Trophoblast cell (in vitro differentiated cells and primary cell): ENCODE measurements at regions not wholly inside any gene's neighbourhood (a gene's known extent, or its start where the extent isn't known, plus 50 kb on each side); places are given as distances from the start of the nearest gene placed in this dataset.
"Not testable (repeated sequence)": the region's sequence is repeated elsewhere in the genome, so short reads cannot be mapped to it uniquely, and the experiment has no call there.

Experiments used
- DNase-seq, 2 donors: peaks; one replicate each; pipeline ENCODE4 v3.0.0-alpha.2; 2016
- H2AFZ ChIP-seq: 2 replicates; pipeline ENCODE4 v1.6.1; 2013; ENCODE audit warnings: low read length, moderate library complexity, mild to moderate bottlenecking; ENCODE audit not compliant: insufficient read depth, poor library complexity
- H2AK5ac ChIP-seq: 2 replicates; pipeline ENCODE4 v1.6.1; 2013; ENCODE audit warnings: mild to moderate bottlenecking, low read length
- H2BK120ac ChIP-seq: 2 replicates; pipeline ENCODE4 v1.6.1; 2013; ENCODE audit warnings: low read length, mild to moderate bottlenecking, moderate library complexity; ENCODE audit not compliant: insufficient read depth, poor library complexity
- H2BK12ac ChIP-seq: 2 replicates; pipeline ENCODE4 v1.6.1; 2013; ENCODE audit warnings: mild to moderate bottlenecking, low read length, moderate library complexity
- H2BK5ac ChIP-seq: 2 replicates; pipeline ENCODE4 v1.6.1; 2013; ENCODE audit warnings: low read length, low read depth, moderate library complexity, mild to moderate bottlenecking; ENCODE audit not compliant: poor library complexity
- H3K14ac ChIP-seq: 2 replicates; pipeline ENCODE4 v1.6.1; 2013; ENCODE audit warnings: mild to moderate bottlenecking, low read length
- H3K18ac ChIP-seq: 2 replicates; pipeline ENCODE4 v1.6.1; 2013; ENCODE audit warnings: mild to moderate bottlenecking, low read length
- H3K23ac ChIP-seq: 2 replicates; pipeline ENCODE4 v1.6.1; 2013; ENCODE audit warnings: low read length
- H3K27ac ChIP-seq: 2 replicates; pipeline ENCODE4 v1.5.1; 2013; ENCODE audit warnings: low read depth, mild to moderate bottlenecking, inconsistent platforms, low read length, moderate library complexity
- H3K27me3 ChIP-seq: 2 replicates; pipeline ENCODE4 v1.6.1; 2013; ENCODE audit warnings: inconsistent platforms, mild to moderate bottlenecking, low read length, moderate library complexity; ENCODE audit not compliant: insufficient read depth
- H3K36me3 ChIP-seq, 2 experiments: 1 replicate in 1 of 2; 2 replicates in 1 of 2; pipeline ENCODE4 v1.6.1; 2013; ENCODE audit warnings: low read length in 2 of 2, mild to moderate bottlenecking in 2 of 2, moderate library complexity in 1 of 2; ENCODE audit not compliant: insufficient read depth in 2 of 2, control insufficient read depth in 1 of 2
- H3K4ac ChIP-seq: 2 replicates; pipeline ENCODE4 v1.6.1; 2013; ENCODE audit warnings: low read depth, mild to moderate bottlenecking, low read length, moderate library complexity
- H3K4me1 ChIP-seq, 2 experiments: 1 replicate in 1 of 2; 2 replicates in 1 of 2; pipeline ENCODE4 v1.6.1; 2013; ENCODE audit warnings: low read length in 2 of 2, mild to moderate bottlenecking in 2 of 2, moderate library complexity in 1 of 2; ENCODE audit not compliant: insufficient read depth in 2 of 2, control insufficient read depth in 1 of 2
- H3K4me2 ChIP-seq: 2 replicates; pipeline ENCODE4 v1.6.1; 2013; ENCODE audit warnings: inconsistent platforms, mild to moderate bottlenecking, low read length, moderate library complexity
- H3K4me3 ChIP-seq: 2 replicates; pipeline ENCODE4 v1.5.1; 2013; ENCODE audit warnings: mild to moderate bottlenecking, low read depth, low read length, inconsistent platforms
- H3K79me1 ChIP-seq: one replicate; pipeline ENCODE4 v1.6.1; 2013; ENCODE audit warnings: low read length
- H3K79me2 ChIP-seq: 2 replicates; pipeline ENCODE4 v1.6.1; 2013; ENCODE audit warnings: low read length, mild to moderate bottlenecking; ENCODE audit not compliant: control insufficient read depth, insufficient read depth, poor library complexity
- H3K9ac ChIP-seq: 2 replicates; pipeline ENCODE4 v1.6.1; 2013; ENCODE audit warnings: mild to moderate bottlenecking, low read length
- H3K9me3 ChIP-seq: 2 replicates; pipeline ENCODE4 v1.6.1; 2013; ENCODE audit warnings: low read depth, mild to moderate bottlenecking, control low read depth, inconsistent platforms, low read length; ENCODE audit not compliant: insufficient read depth
- H4K12ac ChIP-seq: 2 replicates; pipeline ENCODE4 v1.6.1; 2013; ENCODE audit warnings: low read depth, mild to moderate bottlenecking, low read length, moderate library complexity
- H4K8ac ChIP-seq: 2 replicates; pipeline ENCODE4 v1.6.1; 2013; ENCODE audit warnings: low read depth, mild to moderate bottlenecking, low read length, moderate library complexity
- H4K91ac ChIP-seq: one replicate; pipeline ENCODE4 v1.6.1; 2013; ENCODE audit warnings: low read depth, mild to moderate bottlenecking, low read length, moderate library complexity
- WGBS: extraction: QIAGEN DNeasy Blood & Tissue Kit; methylation state at CpG from one replicate; pipeline ENCODE4 v1.1.7; 2013; ENCODE audit warnings: missing lambda C conversion rate; ENCODE audit not compliant: insufficient read length, insufficient coverage; ENCODE audit errors: extremely low coverage; 5-methylcytosine and 5-hydroxymethylcytosine counted together

- Histone ChIP-seq H3K27ac (peak overlapping the region; percentile 67), H3K79me2 (no peaks in the 10 kb centered on the region), H4K12ac (peak overlapping the region; percentile 32), H2AK5ac (peak overlapping the region; percentile 45), H4K8ac (peak overlapping the region; percentile 44), H4K91ac (peak overlapping the region; percentile 84), H2BK12ac (peak overlapping the region; percentile 85), H3K18ac (no peak overlapping the region), H2BK120ac (peak overlapping the region; percentile 93), H2AFZ (no peak overlapping the region), H3K4me3 (no peak overlapping the region), H2BK5ac (peak overlapping the region; percentile 87), H3K9ac (no peak overlapping the region), H3K79me1 (peaks cover 24% of the 10 kb centered on the region), H3K23ac (no peak overlapping the region), H3K4me2 (no peak overlapping the region), H3K36me3 (no peaks in the 10 kb centered on the region), H3K4me1 (peaks cover 9 to 21% of the 10 kb centered on the region in 2 experiments), H3K14ac (peak overlapping the region; percentile 54), H3K4ac (peak overlapping the region; percentile 64), H3K9me3 (no peaks in the 10 kb centered on the region), H3K27me3 (no peaks in the 10 kb centered on the region)
- WGBS, result no CpG with 5 or more reads among the region's 4 CpGs
- DNase-seq, result peak; percentile 8 to 10
These were observed 594.9 kb downstream of the REEP3 start for GRCh38 chr10:64115908-64116643.

GRCh38 chr10:64116707-64117106 is 595.5 kb downstream of the REEP3 start:
- no peak overlapping the region for H3K27ac ChIP-seq
- H2BK12ac ChIP-seq, result peak overlapping the region; percentile 50
- no peaks in the 10 kb centered on the region for H3K27me3 ChIP-seq
- H3K23ac ChIP-seq, result no peak overlapping the region
- H3K14ac ChIP-seq, result no peak overlapping the region
- no peak overlapping the region for H2BK120ac ChIP-seq
- no peaks in the 10 kb centered on the region for H3K9me3 ChIP-seq
- no peak overlapping the region for H3K4me3 ChIP-seq
- H2AFZ ChIP-seq, result no peak overlapping the region
- no peak overlapping the region for H3K4me2 ChIP-seq
- H2BK5ac ChIP-seq, result no peak overlapping the region
- no peak overlapping the region for H3K18ac ChIP-seq
- no peak overlapping the region for H4K12ac ChIP-seq
- DNase-seq, result peak; percentile 42 to 66
- H4K91ac ChIP-seq, result peak overlapping the region; percentile 78
- no peak overlapping the region for H3K9ac ChIP-seq
- peak overlapping the region; percentile 66 for H4K8ac ChIP-seq
- no peaks in the 10 kb centered on the region for H3K79me2 ChIP-seq
- H2AK5ac ChIP-seq, result no peak overlapping the region
- no CpG with 5 or more reads among the region's 1 CpG for WGBS
- no peak overlapping the region for H3K4ac ChIP-seq
- H3K79me1 ChIP-seq, result peaks cover 24% of the 10 kb centered on the region
- no peaks in the 10 kb centered on the region for H3K36me3 ChIP-seq
- peaks cover 9 to 21% of the 10 kb centered on the region in 2 experiments for H3K4me1 ChIP-seq

GRCh38 chr10:64118736-64119135 is 597.5 kb downstream of the REEP3 start:
- H3K79me2 ChIP-seq, result no peaks in the 10 kb centered on the region
- no peaks in the 10 kb centered on the region for H3K36me3 ChIP-seq
- no peak overlapping the region for H2BK120ac ChIP-seq
- H3K4me1 ChIP-seq, result peaks cover 9 to 21% of the 10 kb centered on the region in 2 experiments
- no peak overlapping the region for H4K91ac ChIP-seq
- no peaks in the 10 kb centered on the region for H3K27me3 ChIP-seq
- no peaks in the 10 kb centered on the region for H3K9me3 ChIP-seq
- no peak overlapping the region for H4K8ac ChIP-seq
- no CpG with 5 or more reads among the region's 2 CpGs for WGBS
- H3K18ac ChIP-seq, result no peak overlapping the region
- no peak overlapping the region for H3K27ac ChIP-seq
- H3K9ac ChIP-seq, result no peak overlapping the region
- H2AK5ac ChIP-seq, result no peak overlapping the region
- no peak overlapping the region for H4K12ac ChIP-seq
- no peak overlapping the region for H3K4me3 ChIP-seq
- no peak overlapping the region for H2AFZ ChIP-seq
- H3K23ac ChIP-seq, result no peak overlapping the region
- H3K14ac ChIP-seq, result no peak overlapping the region
- no peak for DNase-seq
- peaks cover 24% of the 10 kb centered on the region for H3K79me1 ChIP-seq
- no peak overlapping the region for H3K4ac ChIP-seq
- H2BK5ac ChIP-seq, result no peak overlapping the region
- no peak overlapping the region for H3K4me2 ChIP-seq
- no peak overlapping the region for H2BK12ac ChIP-seq

- H4K91ac ChIP-seq, result peak overlapping the region; percentile 24
- H3K4ac ChIP-seq, result peak overlapping the region; percentile 62
- not testable (repeated sequence) for H3K36me3 ChIP-seq, H3K9me3 ChIP-seq, H3K14ac ChIP-seq, H3K4me3 ChIP-seq, H4K12ac ChIP-seq, H3K23ac ChIP-seq, DNase-seq, H3K9ac ChIP-seq, H3K79me2 ChIP-seq, H3K27ac ChIP-seq, H3K18ac ChIP-seq, H2AK5ac ChIP-seq, H2AFZ ChIP-seq, H2BK5ac ChIP-seq, H3K4me2 ChIP-seq, H3K27me3 ChIP-seq
- WGBS, result no CpG with 5 or more reads among the region's 23 CpGs
- H2BK120ac ChIP-seq, result peak overlapping the region; percentile 77
- H2BK12ac ChIP-seq, result peak overlapping the region; percentile 35
- H4K8ac ChIP-seq, result peak overlapping the region; percentile 23
- peaks cover 4 to 11% of the 10 kb centered on the region in 2 experiments for H3K4me1 ChIP-seq
- peaks cover 16% of the 10 kb centered on the region for H3K79me1 ChIP-seq
These were observed 599.2 kb downstream of the REEP3 start for GRCh38 chr10:64120301-64120980.
